A673 (cell line): ENCODE measurements at regions not wholly inside any gene's neighbourhood (a gene's known extent, or its start where the extent isn't known, plus 50 kb on each side); places are given as distances from the start of the nearest gene placed in this dataset.

Experiments
- CTCF ChIP-seq: fragments of 300-800, 200-600 bp; sonication (generic); conservative IDR thresholded peaks from 2 replicates; pipeline ENCODE4 v1.5.1; 2017; ENCODE audit warnings: low read depth, mild to moderate bottlenecking, antibody characterized with exemption, low read length, moderate library complexity, mixed read lengths
- EZH2 ChIP-seq: fragments of 200-600 bp; sonication (generic); IDR thresholded peaks from 2 replicates; pipeline ENCODE4 v1.6.1; 2017; ENCODE audit warnings: borderline replicate concordance, low read depth, mild to moderate bottlenecking, mixed read lengths, antibody characterized with exemption, low read length; ENCODE audit not compliant: poor library complexity, severe bottlenecking

- TF ChIP-seq CTCF, result no peak
- TF ChIP-seq EZH2, result no peak
These were observed 66.7 kb upstream of the ZNF32 start for GRCh38 chr10:43715334-43715733.
